ENCODE measurements at regions not wholly inside any gene's neighbourhood (a gene's known extent, or its start where the extent isn't known, plus 50 kb on each side); places are given as distances from the start of the nearest gene placed in this dataset.
"Not testable (repeated sequence)": the region's sequence is repeated elsewhere in the genome, so short reads cannot be mapped to it uniquely, and the experiment has no call there.

DNA sequence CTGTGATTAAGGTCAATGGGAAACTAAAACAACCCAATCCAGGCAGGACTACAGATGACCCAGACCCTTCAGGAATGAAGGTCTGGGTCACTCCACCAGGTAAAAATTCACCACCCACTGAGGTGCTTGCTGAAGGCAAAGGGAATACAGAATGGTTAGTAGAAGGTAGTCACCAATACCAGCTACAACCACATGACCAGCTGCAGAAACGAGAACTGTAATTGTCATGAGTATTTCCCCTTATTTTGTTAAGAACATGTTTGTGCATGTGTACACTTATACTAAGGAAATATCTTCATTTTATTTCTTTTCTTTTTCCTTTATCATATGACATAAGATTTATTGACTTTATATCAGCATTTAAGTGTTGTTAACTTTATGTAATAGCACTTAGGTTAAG, 126.1 kb upstream of the ZC3H12C start:
- in situ Hi-C loops (cut with HindIII; ENCODE audit: low pct_unique_long_range_greater_than_20kb, low sequenced_read_pairs); DNase-seq (ENCODE audit: low read depth): not testable (repeated sequence)

DNA sequence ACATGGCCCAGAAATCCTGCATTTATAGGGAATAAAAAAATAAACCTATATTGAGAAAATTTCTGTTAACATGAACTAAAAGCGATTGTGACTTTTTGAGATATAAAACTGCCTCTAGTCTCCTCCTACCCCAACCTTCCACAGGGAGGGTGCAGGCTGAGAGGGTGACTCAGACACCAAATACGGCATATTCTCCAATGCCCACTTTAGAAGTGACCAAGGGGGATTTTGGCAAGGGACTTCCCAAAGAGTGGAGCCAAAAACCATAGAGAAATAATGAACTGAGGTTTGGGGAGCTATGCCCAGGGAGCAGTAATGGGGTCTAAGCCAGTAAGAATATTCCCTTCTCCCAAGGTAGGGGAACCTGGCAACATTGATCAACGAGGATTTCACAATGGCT, 124.9 kb upstream of the ZC3H12C start:
- DNase-seq (ENCODE audit: low read depth) = no peak
- in situ Hi-C loops (cut with HindIII; ENCODE audit: low pct_unique_long_range_greater_than_20kb, low sequenced_read_pairs) = no loop called here

DNA sequence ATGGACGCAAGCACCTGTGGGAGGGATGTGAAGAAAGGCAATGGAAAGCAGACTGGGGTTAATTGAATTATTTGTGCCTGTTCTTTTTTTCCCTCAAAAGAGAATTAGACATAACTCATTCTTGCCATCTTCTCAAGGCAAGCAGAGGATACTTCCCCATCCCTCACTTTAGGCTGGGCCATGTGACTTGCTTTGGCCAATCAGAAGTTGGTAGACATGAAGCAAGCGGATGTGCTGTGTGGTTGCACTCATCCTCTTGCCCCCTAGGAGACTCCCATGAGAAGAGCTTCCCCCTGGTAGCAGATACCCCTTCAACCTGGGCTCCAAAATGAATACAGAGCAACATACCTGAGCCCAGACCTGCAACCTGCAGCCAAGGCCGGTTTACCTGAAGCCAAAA, 124.4 kb upstream of the ZC3H12C start:
- in situ Hi-C loops (cut with HindIII; ENCODE audit: low pct_unique_long_range_greater_than_20kb, low sequenced_read_pairs) = no loop called here

DNA sequence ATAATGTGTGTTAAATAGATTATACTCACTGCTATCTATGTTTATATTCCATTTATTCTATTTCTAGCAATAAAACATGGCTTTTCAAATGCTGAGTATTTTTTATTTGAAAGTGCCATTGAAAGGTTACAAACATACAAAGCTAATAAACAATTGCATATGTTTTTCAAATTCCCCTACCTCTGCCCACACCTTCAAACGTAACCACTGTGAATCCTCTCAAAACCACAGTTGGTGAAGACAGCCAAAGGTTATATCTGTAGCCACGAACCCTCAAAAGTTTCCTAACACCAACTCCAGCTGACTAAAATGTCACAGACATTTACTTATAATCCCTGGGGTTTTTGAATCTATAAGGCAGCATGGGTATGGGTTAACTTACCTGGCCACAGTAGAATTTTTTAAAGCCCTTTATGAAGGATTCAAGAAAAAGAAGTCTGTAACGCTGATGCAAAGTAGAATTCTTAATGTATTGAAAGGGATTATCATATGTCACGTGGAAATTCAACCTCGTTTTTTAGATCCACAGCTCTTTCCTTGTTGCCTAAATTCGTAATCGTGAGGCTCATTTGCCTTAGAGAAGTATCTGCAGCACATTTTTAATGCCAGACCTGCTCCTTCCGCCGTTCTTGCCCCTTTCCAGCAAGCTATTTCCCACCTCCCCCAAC, 122.5 kb upstream of the ZC3H12C start:
- DNase-seq (ENCODE audit: low read depth) = no peak
- in situ Hi-C loops (cut with HindIII; ENCODE audit: low pct_unique_long_range_greater_than_20kb, low sequenced_read_pairs) = no loop called here

More for the DNA sequence above, 124.4 kb upstream of the ZC3H12C start:
- no peak for DNase-seq (ENCODE audit: low read depth)

DNA sequence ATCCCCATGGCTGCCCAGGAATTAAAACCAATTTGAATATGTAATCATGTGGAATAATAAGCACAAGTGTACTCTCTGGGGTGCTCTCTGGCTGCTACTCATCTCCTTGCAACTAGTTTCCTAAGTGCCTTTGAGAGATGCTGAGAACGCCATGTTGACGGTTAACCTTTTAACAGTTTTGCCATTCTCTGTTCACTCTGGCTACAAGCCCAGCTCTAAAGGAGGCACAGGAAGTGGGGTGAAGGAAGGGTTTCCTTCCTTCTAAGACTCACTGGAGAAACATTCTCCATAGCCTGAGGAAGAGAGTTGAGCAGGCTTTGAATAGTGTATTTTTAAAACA, 122.0 kb upstream of the ZC3H12C start:
- in situ Hi-C loops (cut with HindIII; ENCODE audit: low pct_unique_long_range_greater_than_20kb, low sequenced_read_pairs) = no loop called here
- no peak for DNase-seq (ENCODE audit: low read depth)

DNA sequence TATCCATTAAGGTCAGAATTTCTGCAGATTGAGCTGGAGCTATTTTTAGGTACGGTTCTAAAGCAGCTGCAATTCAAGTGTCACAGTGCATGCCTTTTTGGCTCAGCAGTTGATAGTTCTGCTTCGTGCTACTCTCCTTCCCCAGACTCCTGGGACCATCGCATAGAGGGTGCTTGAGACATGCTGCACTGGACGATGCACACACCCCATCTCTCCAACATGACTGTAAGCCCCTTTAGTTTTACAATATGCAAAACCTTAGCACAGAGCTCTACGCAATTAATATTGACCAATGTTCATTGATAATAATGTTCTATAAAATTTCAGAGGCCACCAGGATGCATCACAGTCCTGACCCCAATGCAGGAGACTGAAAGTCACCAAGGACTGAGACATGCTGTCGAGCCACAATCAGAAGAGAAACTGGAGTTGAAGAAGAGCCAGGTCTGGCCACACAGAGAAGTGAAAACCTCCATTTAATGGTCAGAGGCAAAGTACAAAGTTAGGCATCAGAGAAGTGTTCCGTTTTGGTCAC, 120.9 kb upstream of the ZC3H12C start:
- in situ Hi-C loops (cut with HindIII; ENCODE audit: low pct_unique_long_range_greater_than_20kb, low sequenced_read_pairs) = no loop called here

DNA sequence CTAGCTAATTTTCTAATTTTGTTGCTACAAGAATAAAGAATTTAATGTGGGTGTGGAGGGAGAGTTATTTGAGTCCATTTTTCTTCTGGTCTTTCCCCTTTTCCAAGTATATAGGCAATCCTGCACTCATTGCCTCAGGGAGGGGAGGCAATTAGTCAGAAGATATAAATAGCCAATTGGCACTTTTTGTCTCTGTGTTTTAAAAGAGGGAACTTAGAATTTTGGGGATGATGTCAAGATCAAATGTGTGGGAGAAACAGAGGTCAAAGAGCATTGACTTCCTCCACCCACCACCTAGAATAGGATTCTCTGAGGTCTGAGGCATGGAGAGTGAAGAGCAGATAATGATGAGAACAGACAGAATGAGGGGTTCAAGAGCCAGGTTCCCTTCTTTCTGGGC, 120.3 kb upstream of the ZC3H12C start:
- no peak for DNase-seq (ENCODE audit: low read depth)
- in situ Hi-C loops (cut with HindIII; ENCODE audit: low pct_unique_long_range_greater_than_20kb, low sequenced_read_pairs) = no loop called here

More for the DNA sequence above, 120.9 kb upstream of the ZC3H12C start:
- DNase-seq (ENCODE audit: low read depth) = no peak

DNA sequence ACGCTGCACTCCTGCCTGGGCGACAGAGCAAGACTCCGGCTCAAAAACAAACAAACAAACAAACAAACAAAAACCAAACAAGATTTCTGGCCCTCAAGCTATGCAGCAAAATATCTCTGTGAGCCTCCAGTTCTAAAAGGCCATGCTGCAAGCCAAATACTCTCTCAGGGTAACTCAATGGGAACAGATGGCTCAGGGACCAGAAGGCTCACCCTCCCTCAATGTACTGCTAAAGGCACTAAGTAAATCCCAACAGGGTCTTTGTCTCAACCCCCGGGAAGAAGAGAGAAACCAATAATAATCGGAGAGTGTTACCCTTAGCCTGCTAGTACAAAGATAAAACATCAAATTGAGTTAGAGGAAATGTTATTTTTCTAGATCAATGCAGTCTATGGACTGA, 119.7 kb upstream of the ZC3H12C start:
- in situ Hi-C loops (cut with HindIII; ENCODE audit: low pct_unique_long_range_greater_than_20kb, low sequenced_read_pairs) = no loop called here
- DNase-seq (ENCODE audit: low read depth) = no peak

DNA sequence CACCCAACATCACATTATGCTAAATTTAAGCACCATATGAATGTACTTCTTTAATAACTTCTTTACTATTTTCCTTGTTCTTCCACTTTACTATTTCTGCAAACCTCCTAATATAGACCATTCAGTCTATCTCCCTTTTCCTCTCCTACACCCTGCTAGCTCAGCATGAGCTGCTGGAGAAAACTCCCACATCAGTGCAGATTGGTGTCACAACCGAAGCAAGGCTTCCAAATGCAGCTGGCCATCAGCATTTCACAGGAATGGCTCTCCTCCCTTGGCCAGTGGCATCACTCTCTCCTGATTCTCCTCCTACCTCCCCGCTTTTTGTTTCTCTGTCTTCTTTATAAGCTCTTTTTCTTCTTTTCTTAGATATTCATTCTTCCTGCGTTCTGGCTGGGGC, 118.7 kb upstream of the ZC3H12C start:
- in situ Hi-C loops (cut with HindIII; ENCODE audit: low pct_unique_long_range_greater_than_20kb, low sequenced_read_pairs) = no loop called here
- DNase-seq (ENCODE audit: low read depth) = no peak

DNA sequence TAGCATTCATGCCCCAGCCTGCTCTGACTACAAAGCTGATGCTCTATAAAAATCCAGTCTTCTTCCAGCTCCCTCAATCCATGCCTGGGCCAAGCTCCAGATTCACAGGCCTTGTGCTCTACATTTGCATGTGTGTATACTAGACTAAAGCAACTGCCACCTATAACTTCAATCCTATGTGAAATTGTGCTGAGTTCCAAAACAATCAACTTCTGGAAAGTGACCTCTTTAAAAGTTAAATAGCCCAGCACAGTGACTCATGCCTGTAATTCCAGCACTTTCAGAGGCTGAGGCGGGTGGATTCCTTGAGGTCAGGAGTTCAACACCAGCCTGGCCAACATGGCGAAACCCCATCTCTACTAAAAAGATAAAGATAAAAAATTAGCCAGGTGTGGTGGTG, 114.3 kb upstream of the ZC3H12C start:
- no peak for DNase-seq (ENCODE audit: low read depth)
- in situ Hi-C loops (cut with HindIII; ENCODE audit: low pct_unique_long_range_greater_than_20kb, low sequenced_read_pairs) = no loop called here

DNA sequence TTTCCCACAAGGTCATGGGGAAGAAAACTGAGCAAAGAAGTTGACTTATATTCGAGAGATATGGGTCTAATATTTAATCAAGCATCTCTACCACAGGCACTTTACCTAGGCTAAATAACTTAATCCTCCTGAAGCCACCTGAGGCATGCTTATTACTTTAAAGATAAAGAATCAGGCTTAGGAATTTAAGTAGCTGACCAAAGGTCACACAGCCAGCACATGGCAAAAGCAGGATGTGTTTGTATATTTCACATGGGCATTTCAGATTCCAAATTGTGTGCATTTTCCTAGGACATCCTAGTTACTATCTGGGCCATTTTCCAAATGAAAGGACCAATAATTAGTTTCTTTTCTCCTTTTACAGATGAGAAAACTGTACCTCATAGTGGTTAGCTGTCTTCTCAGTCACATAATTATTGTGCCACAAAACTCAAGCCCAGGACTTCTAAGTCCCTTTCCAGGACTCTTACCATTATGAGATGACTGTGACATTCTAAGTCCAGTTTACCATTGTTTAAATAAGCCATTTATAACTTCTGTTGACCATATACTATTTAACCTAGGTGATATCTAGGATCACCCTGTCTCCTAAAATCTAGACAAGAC, 112.1 kb upstream of the ZC3H12C start:
- in situ Hi-C loops (cut with HindIII; ENCODE audit: low pct_unique_long_range_greater_than_20kb, low sequenced_read_pairs) = no loop called here

DNA sequence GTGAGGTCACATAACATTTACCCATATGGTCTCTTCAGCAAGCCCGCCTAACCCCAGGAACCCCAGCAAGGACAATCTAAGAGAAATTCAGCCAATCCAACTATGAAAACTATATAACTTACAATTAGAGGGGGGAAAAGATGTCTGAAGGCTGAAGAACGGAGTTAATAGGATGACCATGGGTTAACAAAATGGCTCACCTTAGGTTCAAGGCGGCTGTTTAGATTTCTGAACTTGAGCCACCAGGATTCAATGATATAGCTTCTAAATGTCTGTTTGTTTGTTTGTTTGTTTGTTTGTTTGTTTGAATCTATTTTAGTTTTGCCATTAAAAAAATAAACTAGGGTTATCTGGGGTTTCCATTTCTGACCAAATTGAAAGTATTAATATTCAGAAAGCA, 109.8 kb upstream of the ZC3H12C start:
- in situ Hi-C loops (cut with HindIII; ENCODE audit: low pct_unique_long_range_greater_than_20kb, low sequenced_read_pairs) = no loop called here
- DNase-seq (ENCODE audit: low read depth) = no peak

More for the DNA sequence above, 112.1 kb upstream of the ZC3H12C start:
- DNase-seq (ENCODE audit: low read depth) = no peak

DNA sequence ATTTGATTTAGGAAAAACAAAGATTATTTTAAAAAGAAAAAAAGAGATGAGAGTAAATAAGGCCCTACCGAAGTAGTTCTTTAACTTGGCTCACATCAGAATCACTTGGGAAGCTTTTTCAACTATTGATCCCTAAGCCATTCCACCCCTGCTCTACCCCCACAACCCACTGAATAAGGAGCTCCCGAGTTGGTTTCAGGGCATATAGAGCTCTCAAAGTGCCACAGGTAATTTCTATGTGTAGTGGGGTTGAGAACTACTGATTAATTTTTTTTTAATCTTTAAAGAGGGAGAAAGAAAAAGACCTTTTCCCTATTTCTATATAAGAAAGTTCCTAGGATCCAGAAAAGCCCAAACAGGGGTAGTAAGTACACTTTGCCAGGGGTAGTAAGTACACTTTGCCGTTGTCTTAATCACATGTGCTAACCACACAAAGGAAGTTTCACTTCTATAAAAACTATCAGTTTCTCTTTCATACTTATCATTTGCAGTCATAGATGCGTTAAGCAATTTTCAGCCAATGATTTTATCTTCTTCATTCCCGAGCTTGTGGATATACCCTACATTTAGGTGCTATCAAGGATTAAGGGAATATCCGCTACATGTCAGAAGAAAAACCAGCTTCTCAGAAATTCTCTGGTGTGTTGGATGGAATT, 108.4 kb upstream of the ZC3H12C start:
- in situ Hi-C loops (cut with HindIII; ENCODE audit: low pct_unique_long_range_greater_than_20kb, low sequenced_read_pairs) = no loop called here

DNA sequence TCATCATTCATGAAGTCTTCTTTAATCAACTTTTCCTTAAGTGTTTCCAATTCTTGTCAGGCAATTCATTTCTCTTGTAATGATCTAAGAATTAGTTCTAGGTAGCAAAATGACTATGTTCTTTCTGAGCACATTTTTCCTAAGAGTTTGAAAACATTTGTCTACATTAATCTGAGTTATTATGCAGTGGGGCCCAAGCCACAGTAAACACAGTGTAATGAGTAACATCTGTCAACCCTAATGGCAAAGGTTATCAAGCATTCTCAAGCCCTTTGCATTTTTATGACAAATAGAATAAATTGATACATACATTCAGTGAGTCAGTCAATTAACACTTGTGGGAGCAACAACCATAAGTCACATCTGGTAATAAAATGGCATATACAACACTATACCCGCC, 106.7 kb upstream of the ZC3H12C start:
- no peak for DNase-seq (ENCODE audit: low read depth)
- in situ Hi-C loops (cut with HindIII; ENCODE audit: low pct_unique_long_range_greater_than_20kb, low sequenced_read_pairs) = no loop called here

More for the DNA sequence above, 108.4 kb upstream of the ZC3H12C start:
- DNase-seq (ENCODE audit: low read depth) = no peak

DNA sequence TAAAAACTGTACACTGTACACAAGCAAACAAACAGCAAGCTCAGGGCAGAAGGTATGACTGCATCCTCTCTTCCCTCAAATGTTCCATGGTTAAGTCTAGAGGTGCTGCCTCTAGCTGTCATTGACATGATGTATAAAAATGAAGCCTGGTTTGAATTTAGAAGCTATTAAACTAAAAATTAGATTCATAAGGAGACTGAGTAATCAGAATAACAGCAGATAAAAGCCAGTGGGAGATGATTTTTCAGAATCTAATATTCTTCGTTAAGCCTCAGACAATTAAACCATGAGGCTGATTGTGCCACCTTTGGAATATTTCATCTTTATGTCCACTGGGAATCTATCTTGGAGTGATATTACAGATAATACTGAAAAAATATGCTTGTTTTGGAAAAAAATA, 101.4 kb upstream of the ZC3H12C start:
- in situ Hi-C loops (cut with HindIII; ENCODE audit: low pct_unique_long_range_greater_than_20kb, low sequenced_read_pairs) = no loop called here
- no peak for DNase-seq (ENCODE audit: low read depth)

DNA sequence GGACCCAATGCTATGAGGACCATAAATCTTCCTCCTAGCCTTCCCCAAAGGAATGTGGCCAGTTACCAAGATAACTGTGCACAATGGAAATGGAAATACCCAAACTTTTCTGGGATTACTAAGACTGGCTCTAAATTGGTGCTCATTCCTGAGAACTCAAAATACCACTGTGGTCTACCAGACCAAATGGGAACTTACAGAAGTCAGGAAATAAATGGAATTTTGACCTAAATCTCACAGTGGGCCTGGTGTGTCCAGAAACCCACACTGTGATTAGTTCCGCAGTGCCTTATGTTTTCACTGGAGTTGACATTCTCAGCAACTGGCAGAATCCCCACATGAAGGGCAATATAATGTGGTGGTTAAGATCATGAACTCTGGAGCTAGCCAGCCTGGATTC, 99.4 kb upstream of the ZC3H12C start:
- DNase-seq (ENCODE audit: low read depth) = no peak
- in situ Hi-C loops (cut with HindIII; ENCODE audit: low pct_unique_long_range_greater_than_20kb, low sequenced_read_pairs) = no loop called here

DNA sequence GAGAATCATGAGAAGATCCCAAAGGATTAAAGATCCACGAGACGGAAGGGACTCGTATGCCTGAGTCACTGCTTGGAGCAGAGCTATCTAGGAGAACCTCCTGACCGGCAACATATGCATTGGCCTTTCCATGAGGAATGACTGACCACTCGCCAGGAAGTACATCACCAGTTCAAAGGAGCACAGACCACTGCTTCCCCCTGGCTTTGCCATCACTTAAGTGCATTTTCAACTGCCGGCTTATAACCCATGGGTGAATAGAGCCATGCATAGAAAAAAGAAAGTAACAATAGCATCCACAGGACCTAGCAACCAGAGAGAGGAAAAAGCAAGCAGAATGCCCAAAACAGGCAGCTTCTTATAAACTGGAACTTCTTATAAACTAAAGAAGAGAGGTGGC, 98.3 kb upstream of the ZC3H12C start:
- DNase-seq (ENCODE audit: low read depth) = no peak
- in situ Hi-C loops (cut with HindIII; ENCODE audit: low pct_unique_long_range_greater_than_20kb, low sequenced_read_pairs) = no loop called here

DNA sequence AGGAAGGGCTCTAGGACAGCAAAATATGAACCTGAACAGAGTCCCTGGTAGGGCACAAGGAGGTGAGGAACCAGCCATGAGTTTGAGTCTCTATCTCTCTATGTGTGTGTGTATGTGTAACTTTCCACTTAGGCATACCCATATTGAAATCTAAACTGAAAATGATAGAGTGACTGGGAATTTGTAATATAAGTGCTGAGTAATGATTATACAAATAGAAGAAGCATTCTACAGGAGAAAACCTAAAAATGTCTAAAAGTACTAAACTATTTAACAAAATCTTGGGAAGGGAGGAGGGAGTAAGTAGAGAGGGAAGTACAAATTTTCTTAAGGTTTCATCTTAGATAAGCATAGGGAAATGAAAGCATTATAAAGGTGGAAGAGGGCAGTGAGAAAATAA, 97.1 kb upstream of the ZC3H12C start:
- DNase-seq (ENCODE audit: low read depth) = no peak
- in situ Hi-C loops (cut with HindIII; ENCODE audit: low pct_unique_long_range_greater_than_20kb, low sequenced_read_pairs) = no loop called here

DNA sequence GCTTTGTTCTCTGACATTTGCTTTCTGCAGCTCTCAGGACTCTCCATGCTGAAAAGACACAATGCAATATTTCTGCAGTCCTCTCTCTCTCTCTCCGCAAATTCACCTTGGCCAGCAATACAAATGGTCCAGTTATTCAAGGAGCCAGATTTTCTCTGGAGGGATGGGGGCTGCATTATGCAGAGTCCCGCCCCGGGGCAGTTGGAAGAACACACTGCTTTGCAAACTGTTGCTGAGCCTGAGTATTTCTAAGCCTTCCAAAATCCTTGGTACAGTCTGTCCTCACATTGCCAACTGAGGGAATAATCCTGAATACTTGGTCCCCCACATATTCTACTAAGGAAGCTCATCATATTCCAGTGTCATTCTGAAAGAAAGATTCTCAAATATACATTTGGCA, 94.3 kb upstream of the ZC3H12C start:
- in situ Hi-C loops (cut with HindIII; ENCODE audit: low pct_unique_long_range_greater_than_20kb, low sequenced_read_pairs) = no loop called here
- no peak for DNase-seq (ENCODE audit: low read depth)
